ENCODE measurements at regions not wholly inside any gene's neighbourhood (a gene's known extent, or its start where the extent isn't known, plus 50 kb on each side); places are given as distances from the start of the nearest gene placed in this dataset.

GRCh38 chr15:38888701-38889221 is 324.1 kb upstream of the RASGRP1 start:
- no peak for DNase-seq (ENCODE audit: low read depth)

GRCh38 chr15:38890194-38890593 is 325.6 kb upstream of the RASGRP1 start:
- DNase-seq (ENCODE audit: low read depth): no peak

- no peak for DNase-seq (ENCODE audit: low read depth)
Observed at GRCh38 chr15:38893925-38894242, 329.3 kb upstream of the RASGRP1 start.

GRCh38 chr15:38894243-38894948 is 329.8 kb upstream of the RASGRP1 start:
- no peak for DNase-seq (ENCODE audit: low read depth)

GRCh38 chr15:38895326-38896255 is 331.0 kb upstream of the RASGRP1 start:
- DNase-seq (ENCODE audit: low read depth): no peak

- no peak for DNase-seq (ENCODE audit: low read depth)
Observed at GRCh38 chr15:38896647-38897046, 332.0 kb upstream of the RASGRP1 start.

GRCh38 chr15:38897551-38897950 is 332.9 kb upstream of the RASGRP1 start:
- DNase-seq (ENCODE audit: low read depth): no peak

GRCh38 chr15:38898236-38898635 is 333.6 kb upstream of the RASGRP1 start:
- no peak for DNase-seq (ENCODE audit: low read depth)

GRCh38 chr15:38899300-38899699 is 334.7 kb upstream of the RASGRP1 start:
- no peak for DNase-seq (ENCODE audit: low read depth)

GRCh38 chr15:38904298-38904697 is 339.7 kb upstream of the RASGRP1 start:
- no peak for DNase-seq (ENCODE audit: low read depth)

- no peak for DNase-seq (ENCODE audit: low read depth)
Observed at GRCh38 chr15:38905632-38906031, 341.0 kb upstream of the RASGRP1 start.

- DNase-seq (ENCODE audit: low read depth): no peak
Observed at GRCh38 chr15:38920966-38921365, 356.4 kb upstream of the RASGRP1 start.

GRCh38 chr15:38921471-38921870 is 356.9 kb upstream of the RASGRP1 start:
- DNase-seq (ENCODE audit: low read depth): no peak

- no peak for DNase-seq (ENCODE audit: low read depth)
Observed at GRCh38 chr15:38928431-38928830, 363.8 kb upstream of the RASGRP1 start.

- no peak for DNase-seq (ENCODE audit: low read depth)
Observed at GRCh38 chr15:38930851-38931572, 366.4 kb upstream of the RASGRP1 start.

- DNase-seq (ENCODE audit: low read depth): no peak
Observed at GRCh38 chr15:38941399-38941953, 376.9 kb upstream of the RASGRP1 start.

- no peak for DNase-seq (ENCODE audit: low read depth)
Observed at GRCh38 chr15:38944536-38944935, 379.9 kb upstream of the RASGRP1 start.

GRCh38 chr15:38945551-38946298 is 381.1 kb upstream of the RASGRP1 start:
- no peak for DNase-seq (ENCODE audit: low read depth)

- DNase-seq (ENCODE audit: low read depth): no peak
Observed at GRCh38 chr15:38954090-38954489, 389.5 kb upstream of the RASGRP1 start.

- no peak for DNase-seq (ENCODE audit: low read depth)
Observed at GRCh38 chr15:38961456-38961855, 396.8 kb upstream of the RASGRP1 start.

GRCh38 chr15:38961931-38962330 is 397.3 kb upstream of the RASGRP1 start:
- DNase-seq (ENCODE audit: low read depth): no peak
